ENCODE measurements at regions not wholly inside any gene's neighbourhood (a gene's known extent, or its start where the extent isn't known, plus 50 kb on each side); places are given as distances from the start of the nearest gene placed in this dataset.

DNA sequence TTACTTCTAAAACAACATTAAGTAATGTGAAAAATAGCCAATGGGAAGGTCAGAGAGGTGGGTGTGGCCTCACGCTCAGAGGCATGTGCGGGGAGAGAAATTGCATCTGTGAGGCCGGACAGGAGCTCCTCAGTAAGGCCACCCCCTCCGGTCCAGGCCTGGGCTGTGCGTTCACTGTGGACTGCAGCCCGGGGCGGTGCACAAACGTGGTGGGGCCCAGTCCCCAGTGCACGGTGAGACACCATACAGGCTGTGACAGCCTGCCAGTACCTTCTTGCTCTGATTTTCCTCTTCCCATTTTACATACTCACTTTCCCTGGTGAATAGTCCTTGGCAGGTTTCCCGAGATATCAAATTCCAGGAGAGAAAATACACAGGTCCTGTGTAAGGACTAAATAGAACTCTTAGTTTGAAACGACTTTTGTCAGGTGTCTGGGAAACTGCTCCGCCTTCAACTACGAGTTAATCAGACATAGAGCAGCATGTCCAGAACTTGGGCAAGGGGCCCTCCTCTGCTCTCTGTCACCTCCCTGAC lies 174.1 kb upstream of the MKI67 start:
- H3K27me3 Mint-ChIP-seq, result peaks cover 23% of the 10 kb centered on the region
- H3K27ac Mint-ChIP-seq, result no peak overlapping the region
- ATAC-seq (no peak), DNase-seq (no peak)
- H3K4me3 Mint-ChIP-seq, result no peak overlapping the region
- H3K36me3 Mint-ChIP-seq (ENCODE audit: low read depth), result no peaks in the 10 kb centered on the region
- no peaks in the 10 kb centered on the region for H3K9me3 ChIP-seq (ENCODE audit: control insufficient read depth, low read length, poor library complexity, severe bottlenecking)
- no peaks in the 10 kb centered on the region for H3K4me1 Mint-ChIP-seq

DNA sequence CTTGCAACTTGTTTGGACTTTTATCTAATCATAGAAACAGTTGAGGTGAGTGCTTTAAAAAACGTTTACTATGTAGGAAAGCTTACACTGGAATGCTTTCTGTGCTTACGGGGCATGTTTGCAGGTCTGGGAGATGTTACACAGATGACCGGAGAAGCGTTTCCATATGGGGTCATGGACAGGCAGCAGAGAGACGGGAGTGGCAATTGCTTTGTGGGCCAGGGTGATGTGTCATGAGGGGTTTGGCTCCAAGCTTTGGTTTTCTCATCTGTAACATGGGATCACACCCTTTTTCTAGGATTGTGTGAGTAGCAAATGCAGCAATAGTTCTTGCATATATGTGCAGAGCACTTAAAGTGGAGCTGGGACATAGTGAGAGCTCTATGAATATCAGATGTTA lies 174.8 kb upstream of the MKI67 start:
- ATAC-seq, result no peak
- Mint-ChIP-seq H3K4me1 (no peaks in the 10 kb centered on the region), H3K36me3 (ENCODE audit: low read depth) (no peaks in the 10 kb centered on the region), H3K4me3 (no peak overlapping the region), H3K27me3 (peaks cover 21% of the 10 kb centered on the region), H3K27ac (no peak overlapping the region)
- no peak for DNase-seq
- H3K9me3 ChIP-seq (ENCODE audit: control insufficient read depth, low read length, poor library complexity, severe bottlenecking), result no peaks in the 10 kb centered on the region

GRCh38 chr10:128302808-128303207 lies 176.6 kb upstream of the MKI67 start:
- Mint-ChIP-seq H3K27me3 (peaks cover 15% of the 10 kb centered on the region), H3K27ac (no peak overlapping the region), H3K4me1 (no peaks in the 10 kb centered on the region), H3K4me3 (no peak overlapping the region), H3K36me3 (ENCODE audit: low read depth) (no peaks in the 10 kb centered on the region)
- ATAC-seq (no peak), DNase-seq (no peak)
- H3K9me3 ChIP-seq (ENCODE audit: control insufficient read depth, low read length, poor library complexity, severe bottlenecking), result no peaks in the 10 kb centered on the region

DNA sequence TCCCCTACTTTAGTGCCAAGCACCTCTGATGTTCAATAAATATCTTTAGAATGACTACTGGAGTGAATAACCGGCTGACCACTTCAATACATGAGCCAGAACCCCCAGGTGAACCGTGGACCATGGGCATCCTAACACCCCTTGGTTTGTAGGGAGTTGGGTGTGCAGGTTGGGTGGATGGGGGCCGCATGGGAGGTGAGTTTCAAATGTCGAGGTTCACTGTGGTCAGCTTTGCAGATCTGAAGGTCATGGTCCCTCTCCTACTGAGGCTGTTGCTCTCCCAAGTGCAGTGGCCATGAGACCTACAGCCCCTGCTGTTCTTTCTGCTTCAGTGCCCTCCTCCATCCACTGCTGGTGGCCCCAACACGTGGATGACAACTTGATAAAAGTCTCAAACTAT lies 178.0 kb upstream of the MKI67 start:
- no peak for ATAC-seq
- Mint-ChIP-seq H3K27me3 (peaks cover 15% of the 10 kb centered on the region), H3K4me3 (no peak overlapping the region), H3K27ac (no peak overlapping the region), H3K4me1 (no peaks in the 10 kb centered on the region), H3K36me3 (ENCODE audit: low read depth) (no peaks in the 10 kb centered on the region)
- H3K9me3 ChIP-seq (ENCODE audit: control insufficient read depth, low read length, poor library complexity, severe bottlenecking), result no peaks in the 10 kb centered on the region
- no peak for DNase-seq

DNA sequence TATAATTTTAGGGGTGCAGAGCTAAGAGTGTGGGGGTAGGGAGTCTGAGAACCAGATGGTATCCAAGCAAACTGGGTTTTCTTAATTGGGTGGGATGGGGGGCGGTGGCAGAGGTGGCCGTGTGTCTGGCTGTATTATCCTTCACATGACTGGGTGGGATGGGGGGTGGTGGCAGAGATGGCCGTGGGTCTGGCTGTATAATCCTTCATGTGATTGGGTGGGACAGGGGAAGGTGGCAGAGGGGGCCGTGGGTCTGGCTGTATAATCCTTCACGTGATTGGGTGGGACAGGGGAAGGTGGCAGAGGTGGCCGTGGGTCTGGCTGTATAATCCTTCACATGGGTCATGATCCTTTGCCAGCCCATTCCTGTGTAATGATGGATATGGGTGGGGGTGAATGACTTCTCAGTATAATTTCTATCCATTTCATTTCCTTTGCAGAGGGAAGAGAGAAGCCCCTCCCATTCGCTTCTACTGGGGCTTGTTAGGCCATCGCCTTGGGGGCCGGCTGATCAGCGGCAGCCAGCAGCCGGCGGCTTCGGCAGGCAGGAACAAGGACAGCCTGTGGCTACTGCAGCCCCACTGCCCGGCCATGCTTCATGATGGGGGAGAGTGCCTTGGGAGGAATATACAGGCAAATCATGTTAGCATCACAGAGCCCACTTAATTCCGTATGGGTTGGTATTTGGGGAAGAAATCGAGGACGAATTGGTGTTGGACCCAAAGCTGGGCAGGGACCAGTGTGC lies 179.6 kb upstream of the MKI67 start:
- Mint-ChIP-seq H3K36me3 (ENCODE audit: low read depth) (no peaks in the 10 kb centered on the region), H3K27ac (no peak overlapping the region), H3K4me3 (no peak overlapping the region), H3K4me1 (no peaks in the 10 kb centered on the region), H3K27me3 (peaks cover 15% of the 10 kb centered on the region)
- no peak for ATAC-seq
- no peak for DNase-seq
- H3K9me3 ChIP-seq (ENCODE audit: control insufficient read depth, low read length, poor library complexity, severe bottlenecking), result no peaks in the 10 kb centered on the region

- Mint-ChIP-seq H3K4me3 (no peak overlapping the region), H3K27ac (no peak overlapping the region), H3K36me3 (ENCODE audit: low read depth) (no peaks in the 10 kb centered on the region), H3K4me1 (no peaks in the 10 kb centered on the region), H3K27me3 (peaks cover 15% of the 10 kb centered on the region)
- ATAC-seq (no peak), DNase-seq (no peak)
- no peaks in the 10 kb centered on the region for H3K9me3 ChIP-seq (ENCODE audit: control insufficient read depth, low read length, poor library complexity, severe bottlenecking)
These were observed 180.3 kb upstream of the MKI67 start for GRCh38 chr10:128306535-128306934.

DNA sequence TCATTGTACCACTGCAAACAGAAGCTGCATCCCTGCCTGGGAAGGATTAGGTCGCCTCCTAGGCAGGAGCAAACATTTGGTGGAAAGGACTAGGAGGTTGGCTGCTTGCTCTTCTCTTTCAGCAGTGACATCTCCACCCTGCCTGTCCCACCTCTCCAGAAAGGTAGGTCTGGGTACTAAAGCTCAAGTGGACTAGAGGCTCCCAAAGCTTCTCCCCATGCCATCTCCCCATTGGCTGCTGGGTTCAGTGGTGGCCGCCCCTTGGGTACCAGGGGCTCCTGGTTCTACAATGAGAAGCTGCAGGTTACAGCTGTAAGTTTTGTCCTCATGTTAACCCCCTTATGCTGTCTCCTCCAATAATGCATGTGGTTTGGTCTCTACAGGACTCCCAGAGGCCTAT lies 180.7 kb upstream of the MKI67 start:
- Mint-ChIP-seq H3K27ac (no peak overlapping the region), H3K4me1 (no peaks in the 10 kb centered on the region), H3K4me3 (no peak overlapping the region), H3K36me3 (ENCODE audit: low read depth) (no peaks in the 10 kb centered on the region), H3K27me3 (peaks cover 19% of the 10 kb centered on the region)
- DNase-seq, result no peak
- H3K9me3 ChIP-seq (ENCODE audit: control insufficient read depth, low read length, poor library complexity, severe bottlenecking), result no peaks in the 10 kb centered on the region
- ATAC-seq, result no peak

GRCh38 chr10:128307820-128308219 lies 181.6 kb upstream of the MKI67 start:
- no peaks in the 10 kb centered on the region for H3K9me3 ChIP-seq (ENCODE audit: control insufficient read depth, low read length, poor library complexity, severe bottlenecking)
- Mint-ChIP-seq H3K4me3 (no peak overlapping the region), H3K27me3 (peaks cover 21% of the 10 kb centered on the region), H3K27ac (no peak overlapping the region), H3K36me3 (ENCODE audit: low read depth) (no peaks in the 10 kb centered on the region), H3K4me1 (no peaks in the 10 kb centered on the region)
- DNase-seq (no peak), ATAC-seq (no peak)

DNA sequence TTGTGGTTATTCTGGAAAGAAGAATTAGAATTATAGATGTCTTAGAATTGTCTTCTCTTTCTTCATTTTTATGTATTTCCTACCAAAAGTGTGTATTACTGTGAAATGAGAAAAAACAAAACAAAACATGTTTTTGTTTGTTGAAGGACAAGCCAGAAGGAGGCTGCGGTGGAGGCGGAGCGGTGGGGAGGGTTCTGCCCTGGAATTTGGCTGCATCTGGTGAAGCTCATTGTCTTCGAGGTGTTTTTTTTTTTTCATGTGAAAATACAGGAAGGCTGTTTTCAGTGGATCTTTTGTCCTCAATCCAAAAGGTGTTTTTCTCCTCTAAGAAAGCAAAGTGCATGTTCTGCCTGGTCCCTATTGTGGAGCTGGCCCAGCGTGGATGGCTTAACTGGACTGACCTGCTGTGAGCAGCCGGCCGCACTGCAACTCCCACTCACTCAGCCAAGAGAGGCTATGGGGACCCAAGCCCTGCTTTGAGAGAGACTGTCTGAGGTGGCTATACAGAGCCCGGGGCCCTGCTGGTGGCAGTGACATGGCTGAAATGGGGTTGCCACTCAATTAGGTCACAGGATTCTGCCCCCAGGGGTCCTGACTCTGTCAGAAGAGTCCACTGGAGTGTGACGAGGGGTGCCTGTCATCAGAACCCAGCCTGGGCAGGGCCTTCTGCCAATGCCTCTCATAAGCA lies 184.9 kb upstream of the MKI67 start:
- Mint-ChIP-seq H3K27me3 (peaks cover 21% of the 10 kb centered on the region), H3K4me3 (no peak overlapping the region)
- H3K9me3 ChIP-seq (ENCODE audit: control insufficient read depth, low read length, poor library complexity, severe bottlenecking), result no peaks in the 10 kb centered on the region

DNA sequence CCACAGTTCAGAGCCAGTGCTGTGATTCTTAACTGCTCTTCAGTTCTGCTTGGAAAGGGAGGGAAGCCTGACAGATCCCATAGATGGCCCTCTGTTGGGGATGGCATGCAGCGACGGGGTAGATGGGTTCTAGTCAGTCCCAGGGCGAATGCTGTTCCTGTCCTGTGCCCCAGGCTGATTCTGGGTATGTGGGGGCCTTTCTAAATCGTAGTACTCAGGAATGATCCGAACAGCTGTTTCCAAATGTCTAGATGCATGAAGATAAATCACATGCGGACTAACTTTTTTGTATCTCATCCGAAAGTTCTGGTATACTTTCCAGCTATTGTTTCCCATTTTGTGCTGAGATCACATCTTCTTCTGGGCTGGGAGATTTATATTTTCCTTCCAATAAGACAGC lies 186.0 kb upstream of the MKI67 start:
- no peaks in the 10 kb centered on the region for H3K9me3 ChIP-seq (ENCODE audit: control insufficient read depth, low read length, poor library complexity, severe bottlenecking)
- no peaks in the 10 kb centered on the region for H3K4me1 Mint-ChIP-seq
- peaks cover 20% of the 10 kb centered on the region for H3K27me3 Mint-ChIP-seq
- DNase-seq (no peak), ATAC-seq (no peak)
- no peak overlapping the region for H3K4me3 Mint-ChIP-seq
- no peaks in the 10 kb centered on the region for H3K36me3 Mint-ChIP-seq (ENCODE audit: low read depth)
- no peak overlapping the region for H3K27ac Mint-ChIP-seq

More for the DNA sequence above, 184.9 kb upstream of the MKI67 start:
- Mint-ChIP-seq H3K27ac (no peak overlapping the region), H3K4me1 (no peaks in the 10 kb centered on the region), H3K36me3 (ENCODE audit: low read depth) (no peaks in the 10 kb centered on the region)
- no peak for DNase-seq
- no peak for ATAC-seq

- H3K9me3 ChIP-seq (ENCODE audit: control insufficient read depth, low read length, poor library complexity, severe bottlenecking), result no peaks in the 10 kb centered on the region
- Mint-ChIP-seq H3K4me1 (no peaks in the 10 kb centered on the region), H3K4me3 (no peak overlapping the region), H3K27me3 (peaks cover 20% of the 10 kb centered on the region), H3K27ac (no peak overlapping the region), H3K36me3 (ENCODE audit: low read depth) (no peaks in the 10 kb centered on the region)
- ATAC-seq, result no peak
- DNase-seq, result no peak
These were observed 188.5 kb upstream of the MKI67 start for GRCh38 chr10:128314686-128315085.

DNA sequence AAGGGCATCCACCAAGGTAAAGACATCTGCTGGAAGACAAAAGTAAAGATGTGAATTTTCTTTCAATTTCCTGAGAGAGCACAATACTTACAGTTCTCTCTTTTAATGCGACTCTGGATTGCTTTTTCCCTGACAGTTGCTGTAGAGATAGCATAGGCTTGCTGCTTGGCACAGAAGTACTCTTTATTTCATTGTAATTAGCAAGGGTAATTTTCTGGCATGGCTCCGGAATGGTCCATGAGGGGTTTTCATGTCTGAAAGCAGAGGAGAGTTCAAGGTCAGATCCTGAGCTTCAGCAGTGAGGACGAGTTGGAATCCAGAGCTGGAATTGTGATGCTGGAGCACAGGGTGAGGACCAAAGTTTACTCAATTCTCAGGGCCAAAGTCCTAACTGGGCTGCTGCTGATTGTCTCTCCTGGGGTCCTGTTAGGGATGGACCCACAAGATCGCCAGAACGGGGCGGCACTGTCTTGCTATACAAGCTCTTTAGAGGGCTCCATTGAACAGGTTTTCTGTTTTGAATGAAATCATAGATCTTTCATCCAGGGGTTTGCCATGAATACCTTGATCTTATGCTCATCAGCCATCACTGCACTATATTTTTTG lies 190.0 kb upstream of the MKI67 start:
- Mint-ChIP-seq H3K4me1 (no peaks in the 10 kb centered on the region), H3K36me3 (ENCODE audit: low read depth) (no peaks in the 10 kb centered on the region)
- no peak for ATAC-seq

GRCh38 chr10:128316925-128317324 lies 190.7 kb upstream of the MKI67 start:
- DNase-seq, result no peak
- peaks cover 16% of the 10 kb centered on the region for H3K27me3 Mint-ChIP-seq
- no peaks in the 10 kb centered on the region for H3K36me3 Mint-ChIP-seq (ENCODE audit: low read depth)
- ATAC-seq, result no peak
- no peak overlapping the region for H3K4me3 Mint-ChIP-seq
- no peak overlapping the region for H3K27ac Mint-ChIP-seq
- no peaks in the 10 kb centered on the region for H3K9me3 ChIP-seq (ENCODE audit: control insufficient read depth, low read length, poor library complexity, severe bottlenecking)
- no peaks in the 10 kb centered on the region for H3K4me1 Mint-ChIP-seq

More for the DNA sequence above, 190.0 kb upstream of the MKI67 start:
- DNase-seq, result no peak
- H3K27ac Mint-ChIP-seq, result no peak overlapping the region
- peaks cover 20% of the 10 kb centered on the region for H3K27me3 Mint-ChIP-seq
- H3K4me3 Mint-ChIP-seq, result no peak overlapping the region
- H3K9me3 ChIP-seq (ENCODE audit: control insufficient read depth, low read length, poor library complexity, severe bottlenecking), result no peaks in the 10 kb centered on the region

Data from T-helper 17 cell (primary cell).